CD4-positive, CD25-positive, alpha-beta regulatory T cell (primary cell): ENCODE measurements at regions not wholly inside any gene's neighbourhood (a gene's known extent, or its start where the extent isn't known, plus 50 kb on each side); places are given as distances from the start of the nearest gene placed in this dataset.

Source experiments
- ATAC-seq, 2 donors: fragments of 150-1000 bp; cut with Tn5 transposase; one replicate each; pipeline ENCODE4 v1.10.0; 2021; ENCODE audit warnings: low read depth in 2 of 2, moderate number of reproducible peaks in 2 of 2, moderate library complexity in 1 of 2
- DNase-seq, 3 donors: peaks; one replicate each; pipeline versions ENCODE4 v3.0.0 to v3.0.0-alpha.2; 2012 to 2022; ENCODE audit warnings: mixed read lengths in 1 of 3
- H3K27ac ChIP-seq: one replicate; pipeline ENCODE4 v1.7.0; 2013; ENCODE audit warnings: mild to moderate bottlenecking, low read length; ENCODE audit not compliant: insufficient read depth, poor library complexity, severe bottlenecking
- H3K27me3 ChIP-seq: one replicate; pipeline ENCODE4 v1.7.0; 2013; ENCODE audit warnings: low read length; ENCODE audit not compliant: control insufficient read depth, insufficient read depth
- H3K36me3 ChIP-seq: one replicate; pipeline ENCODE4 v1.7.0; 2013; ENCODE audit warnings: mild to moderate bottlenecking, low read length, moderate library complexity; ENCODE audit not compliant: control insufficient read depth, insufficient read depth
- H3K4me1 ChIP-seq: 2 replicates; pipeline ENCODE4 v1.7.0; 2013; ENCODE audit warnings: mild to moderate bottlenecking, low read length; ENCODE audit not compliant: insufficient read depth, control insufficient read depth, poor library complexity, severe bottlenecking
- H3K4me3 ChIP-seq: one replicate; pipeline ENCODE4 v1.7.0; 2013; ENCODE audit warnings: low read depth, mild to moderate bottlenecking, low read length, moderate library complexity
- H3K9me3 ChIP-seq, 2 experiments: 1 replicate in 1 of 2; 2 replicates in 1 of 2; pipeline ENCODE4 v1.7.0; 2013; ENCODE audit warnings: low read length in 2 of 2, mild to moderate bottlenecking in 1 of 2, moderate library complexity in 1 of 2; ENCODE audit not compliant: control insufficient read depth in 2 of 2
- H3K27ac Mint-ChIP-seq, 3 donors: one replicate each; pipeline ENCODE4 v1.8.0; 2020 to 2022; ENCODE audit warnings: mild to moderate bottlenecking in 3 of 3, mixed read lengths in 3 of 3, moderate library complexity in 2 of 3
- H3K27me3 Mint-ChIP-seq: one replicate; pipeline ENCODE4 v1.8.0; 2022; ENCODE audit warnings: mild to moderate bottlenecking, mixed read lengths
- H3K36me3 Mint-ChIP-seq: one replicate; pipeline ENCODE4 v1.8.0; 2020; ENCODE audit warnings: mixed read lengths
- H3K4me1 Mint-ChIP-seq, 4 donors: one replicate each; pipeline ENCODE4 v1.8.0; 2020 to 2022; ENCODE audit warnings: mixed read lengths in 4 of 4, mild to moderate bottlenecking in 1 of 4
- H3K4me3 Mint-ChIP-seq, 4 donors: one replicate each; pipeline ENCODE4 v1.8.0; 2020 to 2022; ENCODE audit warnings: mild to moderate bottlenecking in 4 of 4, mixed read lengths in 4 of 4, moderate library complexity in 3 of 4
- H3K9me3 Mint-ChIP-seq, 7 donors: one replicate each; pipeline ENCODE4 v1.8.0; 2020 to 2022; ENCODE audit warnings: mixed read lengths in 7 of 7, mild to moderate bottlenecking in 3 of 7, moderate library complexity in 2 of 7

DNA sequence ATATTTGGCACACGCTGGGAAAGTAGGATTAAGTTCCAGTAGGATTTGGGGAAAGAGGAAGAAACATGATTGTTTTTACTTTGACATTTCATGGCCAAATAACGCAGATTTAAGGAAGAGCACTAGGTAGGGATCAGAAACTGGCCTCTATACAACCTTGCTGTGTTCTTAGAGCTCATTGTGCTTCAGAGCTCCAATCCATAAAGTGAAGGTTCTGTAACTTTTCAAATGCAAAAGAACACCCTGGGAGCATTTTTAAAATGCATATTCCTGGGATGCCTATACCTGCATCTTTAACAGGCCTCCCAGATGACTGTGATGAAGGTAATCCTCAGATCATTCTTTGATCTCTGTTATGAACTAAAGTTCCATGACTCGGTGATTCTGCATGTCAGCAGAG lies 77.1 kb downstream of the YIPF5 start:
- no peaks in the 10 kb centered on the region for H3K36me3 Mint-ChIP-seq
- H3K4me1 Mint-ChIP-seq = peaks cover 4 to 5% (median 4%) of the 10 kb centered on the region in 4 donors
- no peaks in the 10 kb centered on the region for H3K9me3 ChIP-seq
- peaks cover 2% of the 10 kb centered on the region for H3K27me3 ChIP-seq
- no peak overlapping the region for H3K4me3 ChIP-seq
- ATAC-seq = no peak
- H3K27me3 Mint-ChIP-seq = peaks cover 4% of the 10 kb centered on the region
- no peaks in the 10 kb centered on the region for H3K36me3 ChIP-seq
- peaks cover 2 to 14% (median 4%) of the 10 kb centered on the region in 7 donors for H3K9me3 Mint-ChIP-seq
- no peak overlapping the region for H3K27ac Mint-ChIP-seq
- no peak overlapping the region for H3K4me3 Mint-ChIP-seq
- peaks cover 3% of the 10 kb centered on the region for H3K4me1 ChIP-seq
- no peak for DNase-seq
- H3K27ac ChIP-seq = no peak overlapping the region

DNA sequence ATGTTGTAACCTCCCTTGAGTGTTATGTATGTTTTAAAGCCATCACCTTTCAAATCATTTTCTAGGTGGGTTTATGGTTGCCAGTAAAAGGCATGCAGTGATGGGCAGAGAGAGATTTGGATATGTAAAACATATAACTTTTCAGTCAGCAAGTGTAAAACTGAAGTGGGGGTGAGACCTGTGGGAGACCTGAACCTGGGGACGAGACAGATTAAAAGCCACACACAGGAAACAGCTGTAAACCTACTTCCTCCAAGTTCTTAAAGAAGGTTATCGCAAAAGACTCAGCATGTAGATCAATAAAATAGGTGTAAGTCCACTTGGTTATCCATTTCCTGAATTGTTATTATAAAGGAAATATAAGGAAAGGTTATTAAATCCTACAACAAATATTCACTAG lies 76.6 kb downstream of the YIPF5 start:
- H3K4me1 Mint-ChIP-seq = peaks cover 4 to 5% (median 4%) of the 10 kb centered on the region in 4 donors
- H3K9me3 ChIP-seq = no peaks in the 10 kb centered on the region
- peaks cover 2% of the 10 kb centered on the region for H3K27me3 ChIP-seq
- H3K36me3 ChIP-seq = no peaks in the 10 kb centered on the region
- no peak overlapping the region for H3K27ac ChIP-seq
- ATAC-seq (no peak), DNase-seq (peak in 1 of 3 donors; percentile 2)
- H3K36me3 Mint-ChIP-seq = no peaks in the 10 kb centered on the region
- no peak overlapping the region for H3K4me3 ChIP-seq
- H3K27me3 Mint-ChIP-seq = peaks cover 4% of the 10 kb centered on the region
- peaks cover 3% of the 10 kb centered on the region for H3K4me1 ChIP-seq
- no peak overlapping the region for H3K4me3 Mint-ChIP-seq
- no peak overlapping the region for H3K27ac Mint-ChIP-seq
- H3K9me3 Mint-ChIP-seq = peaks cover 2 to 14% (median 4%) of the 10 kb centered on the region in 7 donors

DNA sequence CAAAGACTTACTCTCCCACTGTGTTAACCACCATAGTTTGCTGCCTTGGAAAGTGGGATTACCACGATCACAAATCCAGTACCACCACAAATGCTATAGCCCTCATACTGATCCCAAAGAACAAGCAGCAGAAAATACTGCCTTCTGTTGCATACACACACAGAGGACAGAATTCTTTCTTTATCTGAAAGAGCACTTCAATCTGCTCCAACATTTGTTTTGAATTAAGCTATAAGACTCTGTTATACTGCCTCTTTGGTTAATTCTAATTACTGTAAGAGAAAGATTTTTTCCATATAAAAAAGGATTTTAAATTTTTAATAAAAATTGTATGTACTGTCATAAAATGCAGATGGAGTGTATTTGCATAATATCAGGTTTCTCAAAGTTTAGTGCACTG lies 69.8 kb downstream of the YIPF5 start:
- no peaks in the 10 kb centered on the region for H3K27me3 ChIP-seq
- DNase-seq (no peak), ATAC-seq (no peak)
- Mint-ChIP-seq H3K36me3 (no peaks in the 10 kb centered on the region), H3K27ac (no peak overlapping the region), H3K9me3 (peaks cover 0 to 7% (median 3%) of the 10 kb centered on the region in 7 donors), H3K4me1 (no peaks in the 10 kb centered on the region), H3K4me3 (no peak overlapping the region), H3K27me3 (peaks cover 6% of the 10 kb centered on the region)
- no peak overlapping the region for H3K27ac ChIP-seq
- H3K4me3 ChIP-seq = no peak overlapping the region
- no peaks in the 10 kb centered on the region for H3K36me3 ChIP-seq
- H3K4me1 ChIP-seq = no peaks in the 10 kb centered on the region
- H3K9me3 ChIP-seq = no peaks in the 10 kb centered on the region

DNA sequence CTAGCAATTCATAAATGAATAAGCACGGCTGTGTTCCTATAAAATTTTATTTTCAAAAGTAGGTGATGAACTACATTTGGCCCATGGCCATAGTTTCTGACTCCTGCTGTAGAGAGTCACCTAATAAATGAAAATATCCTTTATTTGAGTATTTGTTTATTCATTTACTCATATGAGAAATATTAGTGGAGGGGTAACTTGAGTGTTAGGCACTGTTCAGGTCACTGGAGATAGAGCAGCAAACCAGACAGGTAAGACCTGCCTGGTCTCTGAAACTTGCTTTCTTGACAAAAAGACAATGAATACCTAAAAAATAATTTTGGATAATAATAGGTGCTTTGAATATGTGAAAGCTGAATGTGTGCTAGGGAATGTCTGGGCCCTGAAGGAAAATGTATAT lies 68.8 kb downstream of the YIPF5 start:
- H3K27me3 ChIP-seq = no peaks in the 10 kb centered on the region
- no peak overlapping the region for H3K27ac ChIP-seq
- H3K9me3 ChIP-seq = no peaks in the 10 kb centered on the region
- Mint-ChIP-seq H3K9me3 (peaks cover 0 to 6% (median 3%) of the 10 kb centered on the region in 7 donors), H3K4me3 (no peak overlapping the region), H3K4me1 (no peaks in the 10 kb centered on the region), H3K27me3 (peaks cover 7% of the 10 kb centered on the region), H3K27ac (no peak overlapping the region), H3K36me3 (no peaks in the 10 kb centered on the region)
- no peaks in the 10 kb centered on the region for H3K4me1 ChIP-seq
- ATAC-seq = no peak
- DNase-seq = no peak
- no peaks in the 10 kb centered on the region for H3K36me3 ChIP-seq
- H3K4me3 ChIP-seq = no peak overlapping the region

DNA sequence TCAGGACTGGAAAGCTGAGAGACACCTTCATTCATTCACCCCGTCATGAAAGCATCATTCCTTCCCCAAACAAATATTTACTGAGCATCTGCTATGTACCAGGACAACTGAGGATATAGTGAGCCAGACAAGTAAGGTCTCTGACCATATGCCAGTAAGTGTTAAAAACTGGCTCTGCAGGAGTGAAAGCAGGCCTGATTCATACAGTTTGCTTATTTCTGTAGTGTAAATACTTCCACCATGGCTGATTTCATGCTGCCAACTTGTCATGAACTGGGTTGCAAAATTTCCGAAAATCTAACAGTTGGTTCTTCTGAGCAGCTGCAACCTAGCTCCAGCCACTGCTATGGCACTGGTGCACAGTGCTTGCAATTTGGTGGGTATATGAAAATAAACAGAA lies 68.1 kb downstream of the YIPF5 start:
- H3K4me1 Mint-ChIP-seq = no peaks in the 10 kb centered on the region
- peaks cover 0 to 6% (median 3%) of the 10 kb centered on the region in 7 donors for H3K9me3 Mint-ChIP-seq
- no peak overlapping the region for H3K27ac Mint-ChIP-seq
- no peaks in the 10 kb centered on the region for H3K9me3 ChIP-seq
- H3K27ac ChIP-seq = no peak overlapping the region
- H3K27me3 ChIP-seq = no peaks in the 10 kb centered on the region
- H3K4me3 ChIP-seq = no peak overlapping the region
- ATAC-seq = no peak
- no peaks in the 10 kb centered on the region for H3K36me3 ChIP-seq
- H3K4me1 ChIP-seq = no peaks in the 10 kb centered on the region
- H3K27me3 Mint-ChIP-seq = peaks cover 13% of the 10 kb centered on the region
- H3K4me3 Mint-ChIP-seq = no peak overlapping the region
- no peak for DNase-seq
- no peaks in the 10 kb centered on the region for H3K36me3 Mint-ChIP-seq

DNA sequence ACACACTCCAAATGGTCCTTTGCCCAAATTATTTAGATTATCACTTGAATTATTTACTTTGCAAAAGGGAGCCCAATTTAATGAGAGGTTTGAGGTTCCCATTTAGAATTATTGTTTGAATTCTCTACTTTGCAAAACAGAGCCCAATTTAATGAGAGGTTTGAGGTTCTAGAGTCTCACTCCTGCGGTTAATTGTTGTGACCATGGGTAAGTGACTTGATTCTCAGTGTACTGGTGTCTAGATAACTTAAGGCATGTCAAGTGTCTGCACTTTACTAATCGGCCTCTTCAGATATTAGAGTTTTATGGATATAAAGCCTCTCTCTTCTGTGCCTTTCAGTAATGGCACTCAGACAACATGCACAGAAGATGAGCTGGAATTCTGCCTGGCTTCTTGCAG lies 67.5 kb downstream of the YIPF5 start:
- Mint-ChIP-seq H3K9me3 (peaks cover 0 to 1% (median 0%) of the 10 kb centered on the region in 7 donors), H3K4me1 (no peaks in the 10 kb centered on the region), H3K27ac (no peak overlapping the region), H3K27me3 (peaks cover 15% of the 10 kb centered on the region), H3K4me3 (no peak overlapping the region), H3K36me3 (no peaks in the 10 kb centered on the region)
- no peak overlapping the region for H3K27ac ChIP-seq
- ATAC-seq (no peak), DNase-seq (no peak)
- no peaks in the 10 kb centered on the region for H3K36me3 ChIP-seq
- H3K4me1 ChIP-seq = no peaks in the 10 kb centered on the region
- H3K9me3 ChIP-seq = no peaks in the 10 kb centered on the region
- no peak overlapping the region for H3K4me3 ChIP-seq
- no peaks in the 10 kb centered on the region for H3K27me3 ChIP-seq

DNA sequence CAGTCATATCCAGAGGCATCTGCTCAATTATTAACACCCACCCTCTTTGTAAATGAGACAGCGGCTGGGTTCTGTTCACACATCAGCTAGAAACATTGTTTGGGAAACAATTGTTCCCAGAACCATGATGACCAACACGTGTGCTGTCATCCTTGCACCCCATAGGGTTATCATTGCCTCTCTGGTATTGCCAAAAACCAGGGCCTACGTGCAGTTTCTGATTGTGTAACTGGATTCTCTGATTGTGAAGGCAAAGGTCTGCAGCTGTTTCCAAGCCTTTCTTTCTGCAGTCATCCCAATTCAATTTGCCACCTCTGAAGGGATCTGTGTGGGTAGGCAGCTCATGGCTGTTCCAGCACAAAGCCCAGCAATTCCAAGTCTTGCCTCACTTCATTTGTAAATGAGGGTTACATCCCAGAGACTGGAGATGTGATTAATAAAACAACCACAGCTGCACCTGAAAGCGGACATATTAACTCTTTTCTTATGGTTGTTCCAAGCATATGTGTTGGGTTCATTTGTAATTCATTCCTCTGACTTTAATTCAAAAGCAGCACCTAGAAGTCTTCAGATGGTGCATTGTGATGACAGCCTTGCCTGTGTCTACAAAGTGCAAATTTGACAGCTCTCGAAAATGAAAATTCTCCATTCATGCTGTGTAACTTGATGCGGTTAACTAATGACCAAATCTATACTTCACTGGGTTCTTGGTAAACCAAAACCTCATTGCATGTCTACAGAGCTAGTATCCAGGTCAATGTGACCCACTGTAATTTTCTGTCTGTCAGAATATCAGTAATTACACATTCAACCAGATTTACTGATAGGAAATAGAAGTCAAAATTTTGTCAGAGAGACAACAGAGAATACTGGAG lies 66.6 kb downstream of the YIPF5 start:
- DNase-seq = no peak
- Histone ChIP-seq H3K4me1 (no peaks in the 10 kb centered on the region), H3K27ac (no peak overlapping the region), H3K9me3 (no peaks in the 10 kb centered on the region), H3K4me3 (no peak overlapping the region), H3K27me3 (peaks cover 2% of the 10 kb centered on the region), H3K36me3 (no peaks in the 10 kb centered on the region)
- Mint-ChIP-seq H3K27ac (no peak overlapping the region), H3K4me1 (no peaks in the 10 kb centered on the region), H3K4me3 (no peak overlapping the region), H3K36me3 (no peaks in the 10 kb centered on the region), H3K9me3 (peaks cover 0 to 1% (median 0%) of the 10 kb centered on the region in 7 donors), H3K27me3 (peaks cover 17% of the 10 kb centered on the region)
- ATAC-seq = no peak

DNA sequence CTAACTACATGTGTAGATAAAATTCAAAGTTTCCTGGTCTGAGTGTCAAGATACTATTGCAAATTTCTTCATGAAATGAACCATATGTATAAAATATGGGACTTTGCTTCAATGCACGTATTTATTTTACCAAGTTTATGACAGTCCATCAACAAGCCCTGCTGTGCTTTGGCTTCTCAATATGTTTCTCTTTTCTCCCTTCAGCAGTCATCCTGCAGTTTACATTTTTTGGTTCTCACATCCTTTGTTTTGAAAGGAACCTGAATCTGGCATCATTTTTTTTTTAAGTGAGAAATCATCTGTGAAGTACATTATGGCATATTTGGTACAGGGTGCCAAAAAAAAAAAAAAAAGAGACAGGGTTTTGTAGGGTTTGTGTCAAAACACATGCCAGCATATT lies 65.1 kb downstream of the YIPF5 start:
- H3K27me3 Mint-ChIP-seq = peaks cover 23% of the 10 kb centered on the region
- Histone ChIP-seq H3K4me3 (no peak overlapping the region), H3K27me3 (peaks cover 13% of the 10 kb centered on the region), H3K9me3 (no peaks in the 10 kb centered on the region), H3K27ac (no peak overlapping the region), H3K4me1 (no peaks in the 10 kb centered on the region), H3K36me3 (no peaks in the 10 kb centered on the region)
- H3K9me3 Mint-ChIP-seq = peaks cover 0 to 1% (median 0%) of the 10 kb centered on the region in 7 donors
- no peak overlapping the region for H3K27ac Mint-ChIP-seq
- H3K4me3 Mint-ChIP-seq = no peak overlapping the region
- no peaks in the 10 kb centered on the region for H3K4me1 Mint-ChIP-seq
- DNase-seq (no peak), ATAC-seq (no peak)
- H3K36me3 Mint-ChIP-seq = no peaks in the 10 kb centered on the region
